ENCODE measurements at regions not wholly inside any gene's neighbourhood (a gene's known extent, or its start where the extent isn't known, plus 50 kb on each side); places are given as distances from the start of the nearest gene placed in this dataset.

DNA sequence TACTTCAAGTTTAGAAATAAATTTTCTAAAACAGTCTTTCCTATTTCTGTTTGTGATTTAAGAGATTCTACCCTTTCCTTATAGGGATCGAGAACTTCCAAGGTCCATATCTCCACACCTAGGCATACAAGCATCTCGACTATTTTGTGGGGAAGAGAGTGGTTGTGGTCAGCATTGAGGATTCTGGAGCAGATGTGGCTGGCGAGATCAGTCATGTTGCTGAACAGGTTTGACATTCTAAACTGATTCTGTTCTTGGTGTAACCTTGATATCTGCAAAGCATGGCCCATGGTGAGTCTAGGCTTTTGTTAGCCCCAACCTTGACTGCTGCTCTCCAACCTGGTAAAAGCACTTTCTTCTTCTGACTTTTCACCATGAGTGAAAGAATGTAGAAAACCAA is 167.6 kb upstream of the POGK start:
- TF ChIP-seq, protein P1, sequence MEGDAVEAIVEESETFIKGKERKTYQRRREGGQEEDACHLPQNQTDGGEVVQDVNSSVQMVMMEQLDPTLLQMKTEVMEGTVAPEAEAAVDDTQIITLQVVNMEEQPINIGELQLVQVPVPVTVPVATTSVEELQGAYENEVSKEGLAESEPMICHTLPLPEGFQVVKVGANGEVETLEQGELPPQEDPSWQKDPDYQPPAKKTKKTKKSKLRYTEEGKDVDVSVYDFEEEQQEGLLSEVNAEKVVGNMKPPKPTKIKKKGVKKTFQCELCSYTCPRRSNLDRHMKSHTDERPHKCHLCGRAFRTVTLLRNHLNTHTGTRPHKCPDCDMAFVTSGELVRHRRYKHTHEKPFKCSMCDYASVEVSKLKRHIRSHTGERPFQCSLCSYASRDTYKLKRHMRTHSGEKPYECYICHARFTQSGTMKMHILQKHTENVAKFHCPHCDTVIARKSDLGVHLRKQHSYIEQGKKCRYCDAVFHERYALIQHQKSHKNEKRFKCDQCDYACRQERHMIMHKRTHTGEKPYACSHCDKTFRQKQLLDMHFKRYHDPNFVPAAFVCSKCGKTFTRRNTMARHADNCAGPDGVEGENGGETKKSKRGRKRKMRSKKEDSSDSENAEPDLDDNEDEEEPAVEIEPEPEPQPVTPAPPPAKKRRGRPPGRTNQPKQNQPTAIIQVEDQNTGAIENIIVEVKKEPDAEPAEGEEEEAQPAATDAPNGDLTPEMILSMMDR (IDR thresholded peaks at IDR 0.05; ENCODE audit: poor library complexity, severe bottlenecking) = no peak
- TF ChIP-seq EP300 (conservative IDR thresholded peaks at IDR 0.05; ENCODE audit: poor library complexity, severe bottlenecking) = no peak
- no peak for TF ChIP-seq POLR2AphosphoS5 (IDR thresholded peaks at IDR 0.05)
- TF ChIP-seq, protein P2, sequence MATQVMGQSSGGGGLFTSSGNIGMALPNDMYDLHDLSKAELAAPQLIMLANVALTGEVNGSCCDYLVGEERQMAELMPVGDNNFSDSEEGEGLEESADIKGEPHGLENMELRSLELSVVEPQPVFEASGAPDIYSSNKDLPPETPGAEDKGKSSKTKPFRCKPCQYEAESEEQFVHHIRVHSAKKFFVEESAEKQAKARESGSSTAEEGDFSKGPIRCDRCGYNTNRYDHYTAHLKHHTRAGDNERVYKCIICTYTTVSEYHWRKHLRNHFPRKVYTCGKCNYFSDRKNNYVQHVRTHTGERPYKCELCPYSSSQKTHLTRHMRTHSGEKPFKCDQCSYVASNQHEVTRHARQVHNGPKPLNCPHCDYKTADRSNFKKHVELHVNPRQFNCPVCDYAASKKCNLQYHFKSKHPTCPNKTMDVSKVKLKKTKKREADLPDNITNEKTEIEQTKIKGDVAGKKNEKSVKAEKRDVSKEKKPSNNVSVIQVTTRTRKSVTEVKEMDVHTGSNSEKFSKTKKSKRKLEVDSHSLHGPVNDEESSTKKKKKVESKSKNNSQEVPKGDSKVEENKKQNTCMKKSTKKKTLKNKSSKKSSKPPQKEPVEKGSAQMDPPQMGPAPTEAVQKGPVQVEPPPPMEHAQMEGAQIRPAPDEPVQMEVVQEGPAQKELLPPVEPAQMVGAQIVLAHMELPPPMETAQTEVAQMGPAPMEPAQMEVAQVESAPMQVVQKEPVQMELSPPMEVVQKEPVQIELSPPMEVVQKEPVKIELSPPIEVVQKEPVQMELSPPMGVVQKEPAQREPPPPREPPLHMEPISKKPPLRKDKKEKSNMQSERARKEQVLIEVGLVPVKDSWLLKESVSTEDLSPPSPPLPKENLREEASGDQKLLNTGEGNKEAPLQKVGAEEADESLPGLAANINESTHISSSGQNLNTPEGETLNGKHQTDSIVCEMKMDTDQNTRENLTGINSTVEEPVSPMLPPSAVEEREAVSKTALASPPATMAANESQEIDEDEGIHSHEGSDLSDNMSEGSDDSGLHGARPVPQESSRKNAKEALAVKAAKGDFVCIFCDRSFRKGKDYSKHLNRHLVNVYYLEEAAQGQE (IDR thresholded peaks at IDR 0.05; ENCODE audit: borderline replicate concordance) = no peak
- TF ChIP-seq EZH2 (IDR thresholded peaks at IDR 0.05; ENCODE audit: borderline replicate concordance, insufficient read depth, low read length, poor library complexity, severe bottlenecking) = no peak
- TF ChIP-seq MXI1 (conservative IDR thresholded peaks at IDR 0.05; ENCODE audit: poor library complexity, severe bottlenecking) = no peak
- no peak for TF ChIP-seq TAF1 (IDR thresholded peaks at IDR 0.05; ENCODE audit: low read depth)
- no peak for TF ChIP-seq RAD21 (conservative IDR thresholded peaks at IDR 0.05)

Measured in neural cell (in vitro differentiated cells).